Colonic mucosa (tissue), 4 donors: ENCODE measurements at regions not wholly inside any gene's neighbourhood (a gene's known extent, or its start where the extent isn't known, plus 50 kb on each side); places are given as distances from the start of the nearest gene placed in this dataset.

Experiments
- DNase-seq: peaks from one replicate; pipeline ENCODE4 v3.0.0-alpha.2; 2020
- H3K27ac ChIP-seq: fragments of 200-600 bp; one replicate; pipeline ENCODE4 v1.8.0; 2021
- H3K27me3 ChIP-seq: fragments of 200-600 bp; one replicate; pipeline ENCODE4 v1.8.0; 2021
- H3K36me3 ChIP-seq: fragments of 200-600 bp; one replicate; pipeline ENCODE4 v1.8.0; 2021
- H3K4me1 ChIP-seq: fragments of 200-600 bp; one replicate; pipeline ENCODE4 v1.8.0; 2021; ENCODE audit warnings: mild to moderate bottlenecking
- H3K4me3 ChIP-seq: fragments of 200-600 bp; one replicate; pipeline ENCODE4 v1.8.0; 2021
- H3K9ac ChIP-seq, 2 donors: one replicate each; pipeline ENCODE4 v1.7.0; 2013; ENCODE audit warnings: control low read depth in 2 of 2, low read depth in 2 of 2, low read length in 2 of 2
- H3K9me3 ChIP-seq: fragments of 200-600 bp; one replicate; pipeline ENCODE4 v1.8.0; 2021
- CTCF ChIP-seq: fragments of 200-600 bp; IDR thresholded peaks from one replicate; pipeline ENCODE4 v1.8.0; 2022; ENCODE audit warnings: antibody characterized with exemption, mild to moderate bottlenecking
- intact Hi-C: fragments of 100-400 bp; cut with DNase I; formaldehyde crosslinking; loops from one replicate; pipeline ENCODE4 v1.14.1; 2022
- donor health status: healthy.
- donor health status: DM: no; HTN: no; CAD: no.
- donor health status: DM: no; HTN: no; CAD: no.

GRCh38 chr1:22320587-22321344 lies 130.9 kb upstream of the ZBTB40 start:
- intact Hi-C loops = no loop called here
- no peaks in the 10 kb centered on the region for H3K9me3 ChIP-seq
- no peak for DNase-seq
- TF ChIP-seq CTCF = no peak
- H3K36me3 ChIP-seq = no peaks in the 10 kb centered on the region
- no peaks in the 10 kb centered on the region for H3K4me1 ChIP-seq
- no peak overlapping the region for H3K4me3 ChIP-seq
- H3K27me3 ChIP-seq = no peaks in the 10 kb centered on the region
- no peak overlapping the region for H3K9ac ChIP-seq
- no peak overlapping the region for H3K27ac ChIP-seq

DNA sequence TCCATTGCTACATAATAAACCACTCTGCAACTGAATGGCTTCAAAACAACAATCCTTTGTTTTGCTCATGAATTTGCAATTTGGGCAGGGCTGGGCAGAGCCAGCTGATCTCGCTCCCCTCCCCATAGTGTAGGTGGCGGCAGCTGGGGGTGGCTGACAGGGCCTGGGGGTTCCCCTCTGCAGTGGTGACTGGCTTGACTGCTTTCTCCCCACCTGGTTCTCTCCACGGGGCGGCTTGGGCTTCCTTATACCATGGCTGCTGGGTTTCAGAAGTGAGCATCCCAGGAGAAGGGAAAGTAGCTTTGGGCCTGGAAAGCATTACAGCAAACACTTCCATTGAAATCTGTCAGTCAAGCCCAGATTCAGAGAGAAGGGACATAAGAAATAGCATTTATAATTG lies 129.7 kb upstream of the ZBTB40 start:
- H3K9me3 ChIP-seq = no peaks in the 10 kb centered on the region
- no peak for DNase-seq
- no peak for TF ChIP-seq CTCF
- no peaks in the 10 kb centered on the region for H3K27me3 ChIP-seq
- H3K4me1 ChIP-seq = no peaks in the 10 kb centered on the region
- no peaks in the 10 kb centered on the region for H3K36me3 ChIP-seq
- H3K27ac ChIP-seq = no peak overlapping the region
- intact Hi-C loops = no loop called here
- no peak overlapping the region for H3K4me3 ChIP-seq
- no peak overlapping the region for H3K9ac ChIP-seq

DNA sequence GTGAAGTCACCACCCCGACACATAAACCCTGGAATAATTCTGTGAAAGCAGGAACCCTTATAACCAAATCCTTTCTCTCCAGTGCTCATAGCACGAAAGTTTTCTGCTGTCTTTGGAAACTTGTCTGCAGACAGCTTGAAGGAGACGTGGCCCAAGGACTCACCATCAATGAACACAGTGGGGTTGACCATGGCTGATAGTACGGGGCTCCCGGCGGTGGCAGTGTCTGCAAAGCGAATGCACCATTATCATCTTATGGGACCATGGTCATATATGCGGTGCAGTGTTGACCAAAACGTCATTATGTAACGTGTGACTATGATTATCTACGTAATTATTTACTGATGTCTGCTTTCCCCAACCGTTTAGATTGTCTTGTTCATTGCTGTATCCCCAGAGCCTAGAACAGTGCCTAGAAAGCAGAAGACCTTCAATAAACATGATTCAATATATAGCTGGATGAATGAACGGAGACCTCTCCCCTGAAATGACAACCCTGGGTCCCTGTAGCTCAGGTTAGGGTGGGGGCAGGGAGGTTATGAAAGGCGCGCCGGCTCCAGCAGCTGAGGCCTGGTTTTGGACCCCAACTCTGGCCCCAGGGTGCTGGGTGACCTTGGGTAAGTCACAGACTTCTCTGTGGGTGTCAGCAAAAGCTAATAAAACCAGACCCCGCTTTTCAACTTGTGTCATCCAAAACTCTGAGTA lies 128.4 kb upstream of the ZBTB40 start:
- Histone ChIP-seq H3K4me1 (no peaks in the 10 kb centered on the region), H3K36me3 (no peaks in the 10 kb centered on the region), H3K27me3 (no peaks in the 10 kb centered on the region), H3K27ac (no peak overlapping the region), H3K9me3 (no peaks in the 10 kb centered on the region), H3K9ac (no peak overlapping the region), H3K4me3 (no peak overlapping the region)
- no peak for DNase-seq
- intact Hi-C loops = no loop called here
- no peak for TF ChIP-seq CTCF

GRCh38 chr1:22323846-22324504 lies 127.7 kb upstream of the ZBTB40 start:
- intact Hi-C loops = no loop called here
- DNase-seq = no peak
- Histone ChIP-seq H3K27ac (no peak overlapping the region), H3K36me3 (no peaks in the 10 kb centered on the region), H3K4me3 (no peak overlapping the region), H3K9ac (no peak overlapping the region), H3K9me3 (no peaks in the 10 kb centered on the region), H3K4me1 (no peaks in the 10 kb centered on the region), H3K27me3 (no peaks in the 10 kb centered on the region)
- TF ChIP-seq CTCF = no peak

DNA sequence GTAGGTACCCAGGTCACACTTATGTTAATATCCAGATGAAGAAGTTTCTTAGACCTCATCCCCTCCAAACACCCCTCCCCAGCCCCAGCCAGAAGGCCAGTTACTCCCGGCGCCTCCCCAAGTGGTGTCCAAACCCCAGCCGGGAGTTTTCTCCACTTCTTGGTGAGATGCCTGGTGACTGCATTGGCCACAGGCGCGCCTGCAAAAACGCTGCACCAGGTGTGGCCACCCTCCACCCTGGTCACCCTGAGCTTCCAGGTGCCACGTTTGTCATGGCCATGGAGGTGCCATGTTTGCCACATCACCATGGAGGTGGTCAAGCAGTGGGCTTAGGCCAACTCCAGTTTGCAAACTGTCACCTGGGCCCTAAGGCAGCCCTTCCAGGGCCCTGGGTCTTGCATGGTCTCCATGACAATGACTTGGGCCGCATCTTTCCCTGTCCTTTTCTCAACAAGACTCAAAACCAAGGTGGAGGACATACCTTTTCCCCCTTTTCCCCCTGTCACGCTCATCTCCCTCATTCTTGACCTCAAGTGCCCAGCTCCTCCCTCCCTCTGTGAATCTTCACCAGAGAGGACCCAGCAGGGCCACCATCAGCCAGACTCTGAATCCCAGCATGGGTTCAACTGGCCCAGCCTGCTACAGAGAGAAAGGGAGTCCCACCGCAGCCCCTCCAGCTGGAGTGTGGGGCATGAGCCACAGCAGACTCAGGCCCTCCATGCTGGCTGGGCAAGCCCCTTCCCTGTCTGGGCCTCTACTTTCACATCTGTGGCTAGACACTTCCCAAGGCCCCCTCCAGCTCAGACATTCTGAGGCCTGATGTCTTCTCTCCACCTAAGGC lies 125.9 kb upstream of the ZBTB40 start:
- DNase-seq = no peak
- no peak overlapping the region for H3K4me3 ChIP-seq
- H3K9me3 ChIP-seq = no peaks in the 10 kb centered on the region
- intact Hi-C loops = no loop called here
- no peaks in the 10 kb centered on the region for H3K4me1 ChIP-seq
- H3K27me3 ChIP-seq = no peaks in the 10 kb centered on the region
- H3K27ac ChIP-seq = no peak overlapping the region
- no peaks in the 10 kb centered on the region for H3K36me3 ChIP-seq
- TF ChIP-seq CTCF = no peak
- H3K9ac ChIP-seq = no peak overlapping the region
